ENCODE measurements at regions not wholly inside any gene's neighbourhood (a gene's known extent, or its start where the extent isn't known, plus 50 kb on each side); places are given as distances from the start of the nearest gene placed in this dataset.

GRCh38 chr4:100746141-100746739 lies 228.4 kb upstream of the EMCN start:
- ChIA-PET POLR2A (no interaction called here), CTCF (no interaction called here)

- ChIA-PET POLR2A (no interaction called here), CTCF (no interaction called here)
These were observed 224.2 kb upstream of the EMCN start for GRCh38 chr4:100742045-100742444.

GRCh38 chr4:100739426-100739825 lies 221.6 kb upstream of the EMCN start:
- POLR2A ChIA-PET = no interaction called here
- CTCF ChIA-PET = no interaction called here

GRCh38 chr4:100738196-100739165 lies 220.7 kb upstream of the EMCN start:
- CTCF ChIA-PET = interaction anchor here (0.7 kb wide), 1 partner anchor 708 kb away, joined by 3 read pairs; no protein-coding TSS in a partner anchor
- POLR2A ChIA-PET = interaction anchor here (0.5 kb wide), 1 partner anchor 661 kb away, joined by 3 read pairs; no protein-coding TSS in a partner anchor

GRCh38 chr4:100736641-100737451 lies 219.0 kb upstream of the EMCN start:
- POLR2A ChIA-PET = no interaction called here

GRCh38 chr4:100728861-100729260 lies 211.0 kb upstream of the EMCN start:
- POLR2A ChIA-PET = no interaction called here
- CTCF ChIA-PET = no interaction called here

More at GRCh38 chr4:100736641-100737451, 219.0 kb upstream of the EMCN start:
- CTCF ChIA-PET = no interaction called here

GRCh38 chr4:100722866-100723459 lies 205.1 kb upstream of the EMCN start:
- ChIA-PET POLR2A (no interaction called here), CTCF (no interaction called here)

GRCh38 chr4:100722133-100722532 lies 204.3 kb upstream of the EMCN start:
- ChIA-PET POLR2A (no interaction called here), CTCF (no interaction called here)

GRCh38 chr4:100721490-100721889 lies 203.7 kb upstream of the EMCN start:
- POLR2A ChIA-PET = no interaction called here
- CTCF ChIA-PET = no interaction called here

GRCh38 chr4:100721077-100721476 lies 203.3 kb upstream of the EMCN start:
- POLR2A ChIA-PET = no interaction called here
- CTCF ChIA-PET = no interaction called here

GRCh38 chr4:100716416-100716815 lies 198.6 kb upstream of the EMCN start:
- POLR2A ChIA-PET = no interaction called here
- CTCF ChIA-PET = no interaction called here

- ChIA-PET CTCF (no interaction called here), POLR2A (no interaction called here)
These were observed 191.0 kb upstream of the EMCN start for GRCh38 chr4:100708776-100709175.

- CTCF ChIA-PET = no interaction called here
- POLR2A ChIA-PET = no interaction called here
These were observed 190.0 kb upstream of the EMCN start for GRCh38 chr4:100707786-100708185.

GRCh38 chr4:100696531-100696930 lies 178.7 kb upstream of the EMCN start:
- POLR2A ChIA-PET = no interaction called here
- CTCF ChIA-PET = no interaction called here

- POLR2A ChIA-PET = no interaction called here
- CTCF ChIA-PET = no interaction called here
These were observed 178.0 kb upstream of the EMCN start for GRCh38 chr4:100695871-100696270.

- ChIA-PET CTCF (no interaction called here), POLR2A (no interaction called here)
These were observed 177.3 kb upstream of the EMCN start for GRCh38 chr4:100695039-100695654.

GRCh38 chr4:100694467-100694866 lies 176.6 kb upstream of the EMCN start:
- ChIA-PET POLR2A (no interaction called here), CTCF (no interaction called here)

GRCh38 chr4:100690812-100691211 lies 173.0 kb upstream of the EMCN start:
- POLR2A ChIA-PET = no interaction called here
- CTCF ChIA-PET = no interaction called here

- POLR2A ChIA-PET = no interaction called here
- CTCF ChIA-PET = no interaction called here
These were observed 170.5 kb upstream of the EMCN start for GRCh38 chr4:100688368-100688767.
